ENCODE measurements at regions not wholly inside any gene's neighbourhood (a gene's known extent, or its start where the extent isn't known, plus 50 kb on each side); places are given as distances from the start of the nearest gene placed in this dataset.
"Not testable (repeated sequence)": the region's sequence is repeated elsewhere in the genome, so short reads cannot be mapped to it uniquely, and the experiment has no call there.

DNA sequence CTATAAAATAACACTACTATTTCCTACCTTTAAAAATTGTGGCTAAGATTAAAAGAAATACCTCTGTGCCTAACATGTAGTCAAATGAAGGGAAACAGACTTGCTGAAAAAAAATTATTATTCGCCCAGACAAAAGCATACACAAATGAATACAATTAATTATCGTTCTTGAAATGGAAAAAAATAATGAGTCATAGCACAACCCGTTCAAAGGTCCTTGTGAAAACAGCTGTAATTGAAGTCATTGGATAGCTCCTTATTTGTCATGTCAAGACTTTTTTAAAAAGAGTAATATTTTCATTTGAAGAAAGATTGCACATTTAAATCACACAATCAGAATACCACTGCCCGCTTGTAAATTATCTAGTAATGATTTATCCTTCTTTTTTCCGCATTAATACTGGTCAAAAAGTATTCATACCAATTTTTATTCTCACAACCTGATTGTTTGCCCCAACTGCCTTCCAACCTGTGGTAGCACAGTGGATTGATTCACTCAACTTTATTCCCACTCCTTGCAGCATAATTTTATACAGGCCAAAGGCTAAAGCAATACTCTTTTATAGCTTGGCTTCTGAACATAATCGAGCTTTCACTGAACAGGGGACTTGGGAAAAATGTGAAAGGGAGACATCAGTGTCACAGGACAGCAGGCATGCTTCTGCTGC is 655.2 kb upstream of the MAP3K7 start:
- no peak for TF ChIP-seq Cebpa-rat (IDR thresholded peaks at IDR 0.05)
- no peaks in the 10 kb centered on the region for H3K27me3 ChIP-seq
- H3K9ac ChIP-seq = no peak overlapping the region
- H3K4me2 ChIP-seq = no peak overlapping the region
- no peak overlapping the region for H3K27ac ChIP-seq
- no peaks in the 10 kb centered on the region for H4K20me1 ChIP-seq
- no peaks in the 10 kb centered on the region for H3K9me3 ChIP-seq
- H3K4me3 ChIP-seq = no peak overlapping the region
- H3K4me1 ChIP-seq = no peaks in the 10 kb centered on the region
- H3K36me3 ChIP-seq = no peaks in the 10 kb centered on the region

DNA sequence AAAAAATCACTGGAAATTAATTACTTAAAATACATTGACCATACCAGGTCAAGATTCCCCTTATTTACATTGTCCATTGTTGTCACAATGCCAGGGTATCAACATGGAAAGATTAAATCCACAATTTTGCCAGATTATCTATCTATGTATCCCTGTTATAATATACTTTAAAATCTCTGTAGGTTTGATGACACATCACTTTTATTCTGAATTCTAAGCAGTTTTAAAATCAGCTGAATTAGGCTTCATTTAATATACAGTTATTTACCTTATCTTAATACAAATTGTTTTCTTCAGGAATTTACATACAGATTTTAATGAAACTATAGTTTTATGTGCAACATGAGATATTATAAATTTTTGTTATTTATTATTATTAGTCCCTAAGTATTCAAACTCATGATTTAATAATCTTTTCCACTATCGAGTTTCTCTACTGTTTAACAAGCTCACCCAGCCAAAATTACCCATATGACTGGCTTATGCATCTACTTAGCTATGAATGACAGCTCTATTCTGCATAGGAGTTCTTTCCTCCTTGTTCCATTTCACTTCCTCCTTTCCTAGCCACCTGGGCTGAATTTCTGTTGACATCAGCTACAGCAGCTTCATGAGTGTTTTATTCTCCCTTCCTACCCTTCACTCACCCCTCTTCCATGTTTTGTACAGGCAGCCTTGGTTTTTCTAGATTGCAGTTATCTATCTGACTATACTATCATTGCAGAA is 654.2 kb upstream of the MAP3K7 start:
- H3K9ac ChIP-seq = no peak overlapping the region
- H3K4me2 ChIP-seq = no peak overlapping the region
- no peak for TF ChIP-seq Cebpa-rat (IDR thresholded peaks at IDR 0.05)
- no peaks in the 10 kb centered on the region for H4K20me1 ChIP-seq
- no peaks in the 10 kb centered on the region for H3K36me3 ChIP-seq
- H3K27ac ChIP-seq = no peak overlapping the region
- no peaks in the 10 kb centered on the region for H3K4me1 ChIP-seq
- H3K27me3 ChIP-seq = no peaks in the 10 kb centered on the region
- H3K4me3 ChIP-seq = no peak overlapping the region
- no peaks in the 10 kb centered on the region for H3K9me3 ChIP-seq

DNA sequence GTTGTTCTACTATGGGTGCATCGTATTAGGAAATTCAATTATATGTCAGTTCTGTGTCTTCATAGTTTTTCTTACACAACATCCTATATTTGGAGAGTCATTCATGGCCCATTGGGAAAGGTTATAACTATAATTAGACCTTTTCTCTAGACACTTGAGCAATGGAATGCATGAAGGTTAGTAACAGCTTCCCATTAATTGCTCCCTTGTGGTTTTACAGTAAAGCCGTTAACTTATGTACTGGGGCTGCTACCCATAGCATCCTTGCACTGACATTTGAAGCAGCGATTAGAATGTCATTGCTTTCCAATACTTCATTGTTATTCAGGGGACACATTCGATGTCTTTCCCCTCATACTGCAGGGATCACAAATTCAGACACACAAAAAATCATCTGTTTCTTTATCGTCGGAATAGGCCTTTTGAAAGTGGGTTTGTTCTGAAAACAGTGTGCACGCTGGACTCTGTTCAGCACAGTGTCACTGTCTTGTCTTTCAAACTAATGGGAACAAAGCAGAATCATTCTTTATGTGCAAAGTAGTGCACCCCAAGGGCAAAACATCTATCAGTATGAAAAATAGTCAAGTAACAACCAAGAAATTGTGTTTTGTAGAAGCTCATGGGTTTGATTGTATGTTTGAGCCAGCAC is 634.3 kb upstream of the MAP3K7 start:
- no peaks in the 10 kb centered on the region for H3K27me3 ChIP-seq
- no peaks in the 10 kb centered on the region for H3K9me3 ChIP-seq
- no peaks in the 10 kb centered on the region for H4K20me1 ChIP-seq
- no peak overlapping the region for H3K9ac ChIP-seq
- no peak overlapping the region for H3K27ac ChIP-seq
- H3K4me3 ChIP-seq = no peak overlapping the region
- H3K36me3 ChIP-seq = no peaks in the 10 kb centered on the region
- no peak overlapping the region for H3K4me2 ChIP-seq
- TF ChIP-seq Cebpa-rat (IDR thresholded peaks at IDR 0.05) = no peak
- no peaks in the 10 kb centered on the region for H3K4me1 ChIP-seq

DNA sequence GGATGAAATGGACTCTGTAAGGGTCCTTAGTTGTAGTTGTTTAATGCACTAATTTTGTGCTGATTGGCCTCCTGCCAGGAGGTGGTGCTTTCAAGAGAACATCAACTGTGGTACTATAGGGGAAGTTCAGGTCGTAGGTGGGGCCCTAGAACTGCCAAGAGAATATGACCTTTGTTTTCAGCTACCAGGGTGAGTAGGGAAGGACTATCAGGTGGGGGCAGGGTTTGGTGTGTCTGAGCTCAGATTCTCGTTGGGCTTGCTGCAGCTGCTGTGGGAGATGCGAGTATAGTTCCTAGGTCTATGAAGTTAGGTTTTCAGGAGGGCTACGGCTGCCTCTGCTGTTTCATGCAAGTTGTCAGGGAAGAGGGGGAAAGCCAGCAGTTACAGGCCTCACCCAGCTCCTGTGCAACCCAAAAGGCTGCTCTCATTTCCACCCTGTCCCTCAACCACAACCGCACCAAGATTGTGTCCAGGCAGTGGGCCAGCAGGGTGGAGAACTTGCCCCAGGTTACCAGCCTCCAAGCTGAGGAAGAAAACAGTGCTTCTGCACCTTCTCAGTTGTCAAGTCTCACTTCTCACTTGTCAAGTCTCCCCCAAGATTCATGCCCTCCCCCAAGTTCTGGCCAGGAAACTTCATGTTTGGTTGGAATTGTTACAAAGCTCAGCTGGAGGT is 626.5 kb upstream of the MAP3K7 start:
- H3K9ac ChIP-seq = no peak overlapping the region
- no peaks in the 10 kb centered on the region for H3K27me3 ChIP-seq
- TF ChIP-seq Cebpa-rat (IDR thresholded peaks at IDR 0.05) = no peak
- H3K4me3 ChIP-seq = no peak overlapping the region
- no peaks in the 10 kb centered on the region for H3K4me1 ChIP-seq
- H3K27ac ChIP-seq = no peak overlapping the region
- no peaks in the 10 kb centered on the region for H3K9me3 ChIP-seq
- no peaks in the 10 kb centered on the region for H3K36me3 ChIP-seq
- H3K4me2 ChIP-seq = no peak overlapping the region
- H4K20me1 ChIP-seq = no peaks in the 10 kb centered on the region

DNA sequence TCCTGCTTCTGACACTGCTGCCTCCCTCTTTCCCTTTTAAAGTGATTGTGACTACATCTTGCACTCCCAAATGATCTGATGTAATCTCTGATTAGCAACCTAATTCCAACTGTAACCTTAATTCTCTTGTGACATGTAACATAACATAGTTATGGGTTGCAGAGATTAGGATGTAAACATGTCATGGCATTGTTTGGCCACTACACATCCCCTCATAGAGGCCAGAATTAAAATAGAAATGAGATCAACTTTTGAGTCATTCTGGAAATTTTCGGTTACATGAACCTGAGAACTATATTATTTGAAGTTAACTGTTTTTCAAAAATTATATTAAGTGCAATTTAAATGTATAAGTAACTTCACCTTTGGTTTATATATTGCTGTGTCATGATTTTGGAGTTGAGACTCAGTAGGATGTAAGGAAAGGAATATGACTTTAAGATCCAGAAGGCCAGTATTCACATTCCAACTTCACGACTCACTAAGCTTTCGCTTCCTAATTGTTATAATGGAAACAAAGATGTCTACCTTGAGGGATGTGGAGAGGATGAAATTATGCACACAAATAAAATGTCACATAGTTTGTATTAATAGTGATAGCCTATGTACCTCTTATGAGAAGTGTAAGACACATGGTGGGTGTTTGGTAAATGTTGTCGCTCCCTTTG is 611.9 kb upstream of the MAP3K7 start:
- no peak overlapping the region for H3K27ac ChIP-seq
- no peaks in the 10 kb centered on the region for H3K4me1 ChIP-seq
- no peaks in the 10 kb centered on the region for H4K20me1 ChIP-seq
- no peak overlapping the region for H3K4me2 ChIP-seq
- no peak overlapping the region for H3K9ac ChIP-seq
- no peaks in the 10 kb centered on the region for H3K9me3 ChIP-seq
- TF ChIP-seq Cebpa-rat (IDR thresholded peaks at IDR 0.05) = no peak
- H3K27me3 ChIP-seq = no peaks in the 10 kb centered on the region
- H3K4me3 ChIP-seq = no peak overlapping the region
- H3K36me3 ChIP-seq = no peaks in the 10 kb centered on the region

DNA sequence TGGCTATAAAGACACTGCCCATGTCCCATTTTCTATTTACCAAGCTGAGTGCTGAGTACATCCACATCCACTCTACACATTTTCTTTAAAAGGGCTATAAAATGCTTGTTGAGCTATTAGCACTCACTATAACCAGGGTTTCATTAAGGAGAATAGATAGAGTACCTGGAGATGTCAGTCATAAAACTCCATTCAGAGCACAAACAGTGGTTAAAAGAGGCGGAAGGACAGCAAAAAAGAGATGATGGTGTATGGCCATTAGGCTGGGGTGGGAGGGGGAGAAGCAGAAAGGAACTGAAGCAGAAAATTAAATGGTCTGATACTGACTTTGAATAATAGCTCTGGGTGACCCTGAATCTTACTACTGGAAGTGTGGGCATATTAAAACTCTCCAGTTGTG is 609.9 kb upstream of the MAP3K7 start:
- H3K4me2 ChIP-seq = no peak overlapping the region
- no peak overlapping the region for H3K27ac ChIP-seq
- H3K36me3 ChIP-seq = no peaks in the 10 kb centered on the region
- H3K4me3 ChIP-seq = no peak overlapping the region
- H3K27me3 ChIP-seq = no peaks in the 10 kb centered on the region
- H3K9me3 ChIP-seq = no peaks in the 10 kb centered on the region
- no peaks in the 10 kb centered on the region for H4K20me1 ChIP-seq
- H3K9ac ChIP-seq = no peak overlapping the region
- TF ChIP-seq Cebpa-rat (IDR thresholded peaks at IDR 0.05) = no peak
- H3K4me1 ChIP-seq = no peaks in the 10 kb centered on the region

DNA sequence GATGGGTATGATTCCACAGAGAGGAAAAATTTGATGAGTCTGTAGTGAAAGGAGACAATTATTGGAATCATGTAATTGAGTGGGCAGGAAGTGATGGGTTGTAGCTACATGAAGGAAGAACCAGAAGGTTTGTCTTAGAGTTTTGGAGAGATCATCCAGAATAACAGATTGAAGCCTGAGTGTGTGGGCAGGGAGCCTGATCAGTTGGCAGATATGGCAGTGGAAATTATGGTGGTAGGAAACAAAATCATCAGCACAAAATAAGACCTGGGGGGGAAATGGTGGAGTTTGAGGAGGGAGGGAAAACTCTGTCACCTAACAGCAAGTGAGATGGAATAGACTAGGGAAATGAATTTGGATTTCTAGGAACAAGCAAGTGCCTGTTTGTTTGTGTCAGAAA is 606.6 kb upstream of the MAP3K7 start:
- no peak overlapping the region for H3K9ac ChIP-seq
- H3K27me3 ChIP-seq = no peaks in the 10 kb centered on the region
- no peaks in the 10 kb centered on the region for H3K36me3 ChIP-seq
- H3K9me3 ChIP-seq = no peaks in the 10 kb centered on the region
- no peak overlapping the region for H3K4me2 ChIP-seq
- no peaks in the 10 kb centered on the region for H3K4me1 ChIP-seq
- no peak overlapping the region for H3K4me3 ChIP-seq
- H4K20me1 ChIP-seq = no peaks in the 10 kb centered on the region
- H3K27ac ChIP-seq = no peak overlapping the region
- no peak for TF ChIP-seq Cebpa-rat (IDR thresholded peaks at IDR 0.05)

DNA sequence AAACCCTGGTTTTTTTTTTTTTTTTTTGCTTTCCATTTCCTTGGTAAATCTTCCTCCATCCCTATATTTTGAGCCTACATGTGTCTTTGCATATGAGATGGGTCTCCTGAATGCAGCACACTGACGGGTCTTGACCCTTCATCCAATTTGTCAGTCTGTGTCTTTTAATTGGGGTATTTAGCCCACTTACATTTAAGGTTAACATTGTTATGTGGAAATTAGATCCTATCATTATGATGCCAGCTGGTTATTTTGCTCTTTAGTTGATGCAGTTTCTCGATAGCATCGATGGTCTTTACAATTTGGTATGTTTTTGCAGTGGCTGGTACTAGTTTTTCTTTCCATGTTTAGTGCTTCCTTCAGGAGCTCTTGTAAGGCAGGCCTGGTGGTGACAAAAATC is 603.2 kb upstream of the MAP3K7 start:
- not testable (repeated sequence) for H3K27ac ChIP-seq, H3K4me1 ChIP-seq, H3K4me3 ChIP-seq, H3K27me3 ChIP-seq, H3K4me2 ChIP-seq, H4K20me1 ChIP-seq, H3K9ac ChIP-seq, H3K9me3 ChIP-seq, H3K36me3 ChIP-seq

DNA sequence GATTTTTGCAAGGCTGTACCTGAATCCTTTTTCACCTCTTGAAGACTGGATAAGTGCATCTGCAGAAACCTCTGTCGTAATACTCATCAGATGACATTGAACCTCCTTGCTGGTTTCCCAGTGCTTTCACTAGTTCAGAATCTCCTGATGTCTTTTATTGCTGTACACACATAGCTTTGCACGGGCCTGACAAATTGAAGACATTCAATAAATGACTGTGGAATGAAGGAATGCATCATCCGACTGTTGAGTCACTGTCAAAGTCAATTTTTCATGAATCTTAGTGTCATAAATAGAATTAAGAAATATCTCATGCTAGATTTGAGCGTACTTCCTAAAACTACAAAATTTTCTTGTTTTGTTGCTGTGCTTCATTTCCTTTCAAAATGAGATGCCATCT is 598.2 kb upstream of the MAP3K7 start:
- no peaks in the 10 kb centered on the region for H3K9me3 ChIP-seq
- H3K4me2 ChIP-seq = no peak overlapping the region
- no peak overlapping the region for H3K27ac ChIP-seq
- no peak for TF ChIP-seq Cebpa-rat (IDR thresholded peaks at IDR 0.05)
- H3K27me3 ChIP-seq = no peaks in the 10 kb centered on the region
- H3K9ac ChIP-seq = no peak overlapping the region
- no peaks in the 10 kb centered on the region for H4K20me1 ChIP-seq
- H3K4me3 ChIP-seq = no peak overlapping the region
- no peaks in the 10 kb centered on the region for H3K36me3 ChIP-seq
- H3K4me1 ChIP-seq = no peaks in the 10 kb centered on the region

Data from BLaER1 (cell line).